Body of pancreas (tissue), 4 donors: ENCODE measurements at regions not wholly inside any gene's neighbourhood (a gene's known extent, or its start where the extent isn't known, plus 50 kb on each side); places are given as distances from the start of the nearest gene placed in this dataset.

Experiments used
- POLR2A ChIP-seq, 3 donors: fragments of 450-650 bp; IDR thresholded peaks; one replicate each; pipeline ENCODE4 v1.6.1; 2016; ENCODE audit warnings: antibody characterized with exemption in 3 of 3, mild to moderate bottlenecking in 2 of 3
- TF ChIP-seq, protein P1 (sequence below), 7 experiments: fragments of 450-650 bp in 4 of 7; fragments of 200-600 bp in 3 of 7; sonication (generic) in 3 of 7; IDR thresholded peaks; one replicate each; pipeline ENCODE4 v1.5.1; 2016 to 2019; ENCODE audit warnings: antibody characterized with exemption in 7 of 7

GRCh38 chr16:86205521-86206245 is 304.6 kb upstream of the FOXF1 start:
- TF ChIP-seq, protein P1, sequence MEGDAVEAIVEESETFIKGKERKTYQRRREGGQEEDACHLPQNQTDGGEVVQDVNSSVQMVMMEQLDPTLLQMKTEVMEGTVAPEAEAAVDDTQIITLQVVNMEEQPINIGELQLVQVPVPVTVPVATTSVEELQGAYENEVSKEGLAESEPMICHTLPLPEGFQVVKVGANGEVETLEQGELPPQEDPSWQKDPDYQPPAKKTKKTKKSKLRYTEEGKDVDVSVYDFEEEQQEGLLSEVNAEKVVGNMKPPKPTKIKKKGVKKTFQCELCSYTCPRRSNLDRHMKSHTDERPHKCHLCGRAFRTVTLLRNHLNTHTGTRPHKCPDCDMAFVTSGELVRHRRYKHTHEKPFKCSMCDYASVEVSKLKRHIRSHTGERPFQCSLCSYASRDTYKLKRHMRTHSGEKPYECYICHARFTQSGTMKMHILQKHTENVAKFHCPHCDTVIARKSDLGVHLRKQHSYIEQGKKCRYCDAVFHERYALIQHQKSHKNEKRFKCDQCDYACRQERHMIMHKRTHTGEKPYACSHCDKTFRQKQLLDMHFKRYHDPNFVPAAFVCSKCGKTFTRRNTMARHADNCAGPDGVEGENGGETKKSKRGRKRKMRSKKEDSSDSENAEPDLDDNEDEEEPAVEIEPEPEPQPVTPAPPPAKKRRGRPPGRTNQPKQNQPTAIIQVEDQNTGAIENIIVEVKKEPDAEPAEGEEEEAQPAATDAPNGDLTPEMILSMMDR (IDR thresholded peaks at IDR 0.05), result no peak
- no peak for TF ChIP-seq POLR2A (IDR thresholded peaks at IDR 0.05)
